ENCODE measurements at regions not wholly inside any gene's neighbourhood (a gene's known extent, or its start where the extent isn't known, plus 50 kb on each side); places are given as distances from the start of the nearest gene placed in this dataset.

GRCh38 chr7:19872094-19872493 lies 98.7 kb upstream of the TMEM196 start:
- no peak overlapping the region for H3K4me3 ChIP-seq (replicated peaks; ENCODE audit: low read depth, low read length)
- DNase-seq (ENCODE audit: extremely low read depth, low read depth): no peak
- TF ChIP-seq CTCF (IDR thresholded peaks at IDR 0.05; ENCODE audit: low read depth, low read length, missing control alignments): no peak

GRCh38 chr7:19871102-19871501 lies 97.7 kb upstream of the TMEM196 start:
- TF ChIP-seq CTCF (IDR thresholded peaks at IDR 0.05; ENCODE audit: low read depth, low read length, missing control alignments): no peak
- no peak for DNase-seq (ENCODE audit: extremely low read depth, low read depth)
- H3K4me3 ChIP-seq (replicated peaks; ENCODE audit: low read depth, low read length): no peak overlapping the region

- TF ChIP-seq CTCF (IDR thresholded peaks at IDR 0.05; ENCODE audit: low read depth, low read length, missing control alignments): no peak
- no peak overlapping the region for H3K4me3 ChIP-seq (replicated peaks; ENCODE audit: low read depth, low read length)
- no peak for DNase-seq (ENCODE audit: extremely low read depth, low read depth)
These were observed 96.6 kb upstream of the TMEM196 start for GRCh38 chr7:19869979-19870378.

GRCh38 chr7:19853261-19853832 lies 79.9 kb upstream of the TMEM196 start:
- no peak for DNase-seq (ENCODE audit: extremely low read depth, low read depth)
- TF ChIP-seq CTCF (IDR thresholded peaks at IDR 0.05; ENCODE audit: low read depth, low read length, missing control alignments): no peak

DNA sequence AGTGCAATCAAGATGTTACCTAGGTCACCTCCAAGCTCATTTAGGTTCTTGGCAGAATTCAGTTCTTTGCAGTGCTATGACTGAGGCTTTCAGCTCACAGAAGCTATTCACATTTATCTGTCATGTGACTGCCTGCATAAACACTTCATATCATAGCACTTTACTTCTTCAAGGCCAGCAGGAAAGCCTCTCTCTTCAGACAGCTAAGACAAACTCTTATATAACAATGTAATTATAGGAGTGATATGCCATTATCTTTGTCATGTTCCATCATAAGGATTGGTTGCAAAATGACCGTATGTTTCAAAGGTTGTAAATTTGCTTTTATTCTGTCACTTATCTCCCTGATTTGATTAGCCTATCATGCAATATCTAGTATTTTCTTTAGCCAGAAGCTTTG lies 78.8 kb upstream of the TMEM196 start:
- no peak for DNase-seq (ENCODE audit: extremely low read depth, low read depth)
- no peak overlapping the region for H3K4me3 ChIP-seq (replicated peaks; ENCODE audit: low read depth, low read length)
- no peak for TF ChIP-seq CTCF (IDR thresholded peaks at IDR 0.05; ENCODE audit: low read depth, low read length, missing control alignments)

More at GRCh38 chr7:19853261-19853832, 79.9 kb upstream of the TMEM196 start:
- no peak overlapping the region for H3K4me3 ChIP-seq (replicated peaks; ENCODE audit: low read depth, low read length)

GRCh38 chr7:19851504-19851903 lies 78.1 kb upstream of the TMEM196 start:
- TF ChIP-seq CTCF (IDR thresholded peaks at IDR 0.05; ENCODE audit: low read depth, low read length, missing control alignments): no peak
- H3K4me3 ChIP-seq (replicated peaks; ENCODE audit: low read depth, low read length): no peak overlapping the region
- no peak for DNase-seq (ENCODE audit: extremely low read depth, low read depth)

DNA sequence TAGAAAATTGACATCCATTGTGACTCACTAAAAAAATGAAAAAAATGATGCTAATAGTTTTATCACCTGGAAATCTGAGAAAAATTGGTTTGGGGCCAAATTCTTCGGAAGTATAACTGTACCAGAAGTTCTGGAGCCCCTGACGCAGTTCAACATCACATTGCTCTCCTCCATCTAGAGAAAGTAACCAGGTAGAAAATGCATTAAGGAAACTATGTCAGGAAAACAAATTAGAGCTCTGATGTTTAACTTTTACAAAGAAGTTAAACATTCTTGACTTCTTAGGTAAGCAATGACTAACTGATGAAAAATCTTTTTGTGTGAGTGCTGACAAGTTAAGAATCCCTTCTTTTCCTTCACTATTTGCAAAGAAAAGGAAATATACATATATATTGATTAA lies 61.1 kb upstream of the TMEM196 start:
- H3K4me3 ChIP-seq (replicated peaks; ENCODE audit: low read depth, low read length): no peak overlapping the region
- no peak for TF ChIP-seq CTCF (IDR thresholded peaks at IDR 0.05; ENCODE audit: low read depth, low read length, missing control alignments)
- no peak for DNase-seq (ENCODE audit: extremely low read depth, low read depth)

Data from HFF-Myc (cell line).